T47D (cell line): ENCODE measurements at regions not wholly inside any gene's neighbourhood (a gene's known extent, or its start where the extent isn't known, plus 50 kb on each side); places are given as distances from the start of the nearest gene placed in this dataset.

Experiments used
- DNase-seq, 2 experiments: peaks; one replicate each; pipeline versions ENCODE4 v3.0.0 to v3.0.0-alpha.2; 2011 to 2012; ENCODE audit warnings: low read depth in 1 of 2, low spot score in 1 of 2
- JUND ChIP-seq: IDR thresholded peaks from 2 replicates; pipeline ENCODE4 v1.6.1; 2012; ENCODE audit warnings: low read depth
- in situ Hi-C: cut with HindIII; loops from 2 replicates; pipeline ENCODE4 v1.10.0; 2016; ENCODE audit warnings: low sequenced_read_pairs, low pct_unique_long_range_greater_than_20kb

- no peak for DNase-seq
- TF ChIP-seq JUND = no peak
- in situ Hi-C loops = no loop called here
These were observed 87.9 kb upstream of the SPAG17 start for GRCh38 chr1:118272884-118273283.

GRCh38 chr1:118271883-118272282 is 86.9 kb upstream of the SPAG17 start:
- no peak for TF ChIP-seq JUND
- in situ Hi-C loops = no loop called here
- DNase-seq = no peak

- DNase-seq = no peak
- TF ChIP-seq JUND = no peak
- in situ Hi-C loops = no loop called here
These were observed 84.6 kb upstream of the SPAG17 start for GRCh38 chr1:118269598-118269997.

GRCh38 chr1:118266436-118266835 is 81.4 kb upstream of the SPAG17 start:
- TF ChIP-seq JUND = no peak
- in situ Hi-C loops = no loop called here
- no peak for DNase-seq

GRCh38 chr1:118264343-118264742 is 79.3 kb upstream of the SPAG17 start:
- DNase-seq = no peak
- in situ Hi-C loops = no loop called here
- TF ChIP-seq JUND = no peak

GRCh38 chr1:118262865-118263264 is 77.8 kb upstream of the SPAG17 start:
- TF ChIP-seq JUND = no peak
- DNase-seq = no peak
- in situ Hi-C loops = no loop called here

- no peak for DNase-seq
- in situ Hi-C loops = no loop called here
- TF ChIP-seq JUND = no peak
These were observed 73.9 kb upstream of the SPAG17 start for GRCh38 chr1:118258975-118259374.

- TF ChIP-seq JUND = no peak
- no peak for DNase-seq
- in situ Hi-C loops = no loop called here
These were observed 72.9 kb upstream of the SPAG17 start for GRCh38 chr1:118257946-118258345.

GRCh38 chr1:118254491-118255425 is 69.7 kb upstream of the SPAG17 start:
- in situ Hi-C loops = no loop called here

GRCh38 chr1:118254001-118254400 is 69.0 kb upstream of the SPAG17 start:
- in situ Hi-C loops = no loop called here
- TF ChIP-seq JUND = no peak
- DNase-seq = no peak

More at GRCh38 chr1:118254491-118255425, 69.7 kb upstream of the SPAG17 start:
- no peak for TF ChIP-seq JUND
- no peak for DNase-seq

GRCh38 chr1:118253053-118253915 is 68.3 kb upstream of the SPAG17 start:
- in situ Hi-C loops = no loop called here
- DNase-seq = no peak
- no peak for TF ChIP-seq JUND

- no peak for TF ChIP-seq JUND
- in situ Hi-C loops = no loop called here
- DNase-seq = no peak
These were observed 67.6 kb upstream of the SPAG17 start for GRCh38 chr1:118252624-118253023.

- no peak for TF ChIP-seq JUND
- DNase-seq = no peak
- in situ Hi-C loops = no loop called here
These were observed 65.2 kb upstream of the SPAG17 start for GRCh38 chr1:118250232-118250631.
